NCI-H2107 treated with DMSO at 0.1 percent for 48 hours (cell line): ENCODE measurements at regions not wholly inside any gene's neighbourhood (a gene's known extent, or its start where the extent isn't known, plus 50 kb on each side); places are given as distances from the start of the nearest gene placed in this dataset.
"Not testable (repeated sequence)": the region's sequence is repeated elsewhere in the genome, so short reads cannot be mapped to it uniquely, and the experiment has no call there.

Experiments
- DNase-seq: peaks from one replicate; lab custom pipeline; 2025; ENCODE audit not compliant: unreplicated experiment; lab: John Stamatoyannopoulos, UW

GRCh38 chr9:22170556-22170955 is 161.5 kb upstream of the CDKN2B start:
- DNase-seq = no peak

DNA sequence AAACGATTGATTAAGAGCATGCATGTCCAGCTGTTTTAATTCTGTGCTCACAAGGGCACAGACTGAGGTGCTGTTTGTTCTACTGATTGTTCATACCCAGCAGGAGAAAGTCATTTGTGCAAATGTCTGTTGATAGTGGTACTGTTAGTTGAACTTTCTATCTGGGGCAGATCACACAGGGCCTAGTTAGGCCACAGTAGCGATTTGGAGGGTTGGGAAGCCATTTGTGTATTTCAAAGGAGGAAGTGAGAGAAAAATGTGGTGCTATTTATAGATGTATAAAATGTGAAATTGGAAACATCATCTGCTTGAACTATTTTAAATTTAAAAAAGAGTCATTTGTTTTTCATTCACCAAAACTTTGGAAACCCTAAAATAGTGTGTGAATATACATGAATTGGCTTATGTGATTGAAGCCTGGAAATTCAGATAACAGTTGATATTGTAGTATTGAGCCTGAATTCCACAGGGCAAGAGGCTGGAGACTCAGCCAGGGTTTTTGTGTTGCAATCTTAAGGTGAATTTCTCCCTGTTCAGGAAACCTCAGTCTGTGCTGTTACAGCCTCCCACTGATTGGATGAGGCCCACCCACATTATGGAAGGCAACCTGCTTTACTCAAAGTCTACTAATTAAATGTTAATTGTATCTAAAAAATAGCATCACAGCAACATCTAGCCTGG is 162.0 kb upstream of the CDKN2B start:
- DNase-seq = no peak

DNA sequence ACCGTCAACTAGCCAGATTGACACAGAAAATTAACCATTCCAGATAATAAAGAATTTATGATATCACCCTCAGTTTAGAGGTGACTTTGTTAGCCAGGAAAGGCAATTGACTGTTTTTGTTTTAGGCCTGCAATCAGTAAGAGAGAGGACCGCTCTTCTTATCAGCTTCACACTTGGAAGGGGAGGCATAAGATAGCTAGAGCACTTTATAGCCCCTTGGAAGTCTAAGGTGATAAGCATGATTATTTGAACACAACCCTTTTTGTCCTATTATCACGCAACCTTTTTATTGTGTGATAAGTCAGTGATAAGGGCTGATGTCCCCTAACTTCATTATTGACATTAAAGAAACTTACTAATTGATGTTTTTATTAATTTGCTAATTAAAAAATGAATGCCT is 162.6 kb upstream of the CDKN2B start:
- DNase-seq = no peak

DNA sequence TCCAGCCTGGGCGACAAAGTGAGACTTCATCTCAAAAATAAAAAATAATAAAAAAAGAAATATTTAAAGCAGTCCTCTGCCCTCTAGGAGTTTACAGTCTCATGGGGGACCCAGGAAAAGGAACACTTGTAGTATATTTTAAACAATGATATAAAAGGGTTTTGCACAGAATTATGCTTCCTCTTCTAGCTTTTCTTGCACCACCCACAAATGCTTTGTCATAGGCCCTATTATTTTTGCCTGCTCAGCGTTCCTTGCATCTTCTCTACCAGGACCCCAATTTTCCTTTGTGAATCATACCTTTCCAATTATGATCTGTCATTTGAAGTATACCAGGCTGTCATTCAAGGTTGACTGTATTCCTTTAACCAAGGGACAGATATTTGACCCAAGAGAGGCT is 164.8 kb upstream of the CDKN2B start:
- no peak for DNase-seq

DNA sequence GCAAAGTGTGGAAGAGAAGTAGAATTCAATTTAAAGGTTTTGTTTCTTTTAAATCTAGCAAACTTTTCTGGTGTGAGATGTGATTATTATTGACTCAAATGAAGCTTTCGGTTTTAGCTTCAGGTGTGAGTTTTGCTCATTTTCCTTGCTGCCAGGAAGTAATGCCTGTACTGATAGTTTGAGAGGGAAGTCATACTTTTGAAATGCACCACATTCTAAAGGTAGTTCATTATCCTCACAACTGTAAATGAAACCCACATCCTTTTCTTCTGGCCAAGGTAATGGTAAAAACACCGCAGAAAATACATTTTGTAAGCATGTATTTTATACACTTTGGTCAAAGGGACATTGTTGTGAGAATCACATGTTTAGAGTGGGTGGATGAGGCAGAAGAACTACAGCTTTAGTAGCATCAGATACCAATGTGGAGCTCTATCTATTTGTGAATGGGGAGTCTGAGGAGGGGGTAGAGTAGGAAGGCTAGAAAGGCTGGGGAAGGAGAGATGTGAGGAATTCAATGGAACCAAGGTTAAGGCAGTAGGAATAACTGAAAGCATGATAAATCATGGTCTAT is 167.0 kb upstream of the CDKN2B start:
- DNase-seq = no peak

- not testable (repeated sequence) for DNase-seq
Observed at GRCh38 chr9:22181021-22181420, 171.9 kb upstream of the CDKN2B start.

GRCh38 chr9:22189471-22189870 is 180.4 kb upstream of the CDKN2B start:
- no peak for DNase-seq

- not testable (repeated sequence) for DNase-seq
Observed at GRCh38 chr9:22197000-22197399, 187.9 kb upstream of the CDKN2B start.

DNA sequence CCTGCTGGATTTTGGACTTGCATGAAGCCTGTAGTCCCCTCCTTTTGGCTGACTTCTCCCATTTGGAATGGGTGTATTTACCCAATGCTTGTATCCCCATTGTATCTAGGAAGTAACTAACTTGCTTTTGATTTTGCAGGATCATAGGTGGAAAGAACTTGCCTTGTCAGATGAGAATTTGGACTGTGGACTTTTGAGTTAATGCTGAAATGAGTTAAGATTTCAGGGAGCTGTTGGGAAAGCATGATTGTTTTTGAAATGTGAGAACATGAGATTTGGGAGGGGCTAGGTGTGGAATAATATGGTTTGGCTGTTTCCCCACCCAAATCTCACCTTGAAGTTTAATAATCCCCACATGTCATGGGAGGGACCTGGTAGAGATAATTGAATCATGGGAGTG is 189.6 kb upstream of the CDKN2B start:
- no peak for DNase-seq

- no peak for DNase-seq
Observed at GRCh38 chr9:22201256-22201655, 192.2 kb upstream of the CDKN2B start.

DNA sequence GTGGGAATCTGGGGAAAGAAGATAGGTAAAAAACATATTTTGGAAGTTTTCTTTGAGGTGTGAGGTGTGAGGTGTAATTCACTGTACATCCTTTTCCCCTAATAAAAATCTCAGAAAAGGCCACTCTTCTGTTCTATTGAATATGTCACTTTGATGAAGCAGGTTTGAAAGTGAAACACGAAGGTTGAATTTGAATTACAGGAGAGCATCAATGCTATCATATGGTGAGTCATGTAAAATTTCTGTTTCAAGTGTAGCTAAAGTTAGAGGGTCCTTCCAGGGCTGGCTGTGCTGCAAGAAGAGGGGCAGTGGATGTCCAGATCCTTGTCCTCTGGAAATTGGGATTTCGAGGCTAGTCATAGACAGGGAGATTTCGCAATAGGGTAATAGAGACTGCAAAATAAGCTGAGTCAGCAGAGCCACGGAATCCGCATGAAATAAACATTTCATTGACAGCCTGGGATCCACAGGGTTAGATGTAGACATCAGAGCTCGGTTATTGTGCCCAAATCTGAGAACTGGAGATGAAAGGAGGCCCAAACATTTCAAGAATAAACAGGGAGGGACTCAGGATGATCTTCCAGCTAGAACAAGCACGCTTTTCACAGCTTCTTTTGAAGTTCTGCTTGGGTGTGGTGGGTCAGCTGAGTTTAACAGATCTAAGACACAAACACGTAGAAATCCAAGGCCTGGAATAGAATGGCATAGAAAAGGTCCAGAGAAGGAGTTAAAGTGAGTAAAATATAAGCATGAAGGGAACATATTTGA is 194.4 kb upstream of the CDKN2B start:
- no peak for DNase-seq

DNA sequence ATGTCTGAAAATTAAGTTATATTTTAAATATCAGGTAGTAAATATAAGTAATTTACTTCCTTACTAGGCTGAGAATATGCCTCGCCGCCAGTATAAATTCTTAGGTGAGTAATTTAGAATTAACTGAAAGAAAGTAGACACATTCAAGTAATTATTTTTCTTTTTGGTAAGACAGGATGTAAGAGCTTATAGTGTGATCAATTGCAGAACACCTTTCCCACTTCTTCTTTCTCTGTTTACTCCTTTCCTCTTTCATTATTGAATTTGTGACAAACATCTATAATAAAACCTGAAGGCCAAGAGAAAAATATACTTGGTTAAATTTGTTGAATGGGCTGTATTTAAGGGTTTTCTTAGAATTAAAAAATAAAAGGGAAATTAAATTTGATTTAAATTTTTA is 195.1 kb upstream of the CDKN2B start:
- DNase-seq = no peak

DNA sequence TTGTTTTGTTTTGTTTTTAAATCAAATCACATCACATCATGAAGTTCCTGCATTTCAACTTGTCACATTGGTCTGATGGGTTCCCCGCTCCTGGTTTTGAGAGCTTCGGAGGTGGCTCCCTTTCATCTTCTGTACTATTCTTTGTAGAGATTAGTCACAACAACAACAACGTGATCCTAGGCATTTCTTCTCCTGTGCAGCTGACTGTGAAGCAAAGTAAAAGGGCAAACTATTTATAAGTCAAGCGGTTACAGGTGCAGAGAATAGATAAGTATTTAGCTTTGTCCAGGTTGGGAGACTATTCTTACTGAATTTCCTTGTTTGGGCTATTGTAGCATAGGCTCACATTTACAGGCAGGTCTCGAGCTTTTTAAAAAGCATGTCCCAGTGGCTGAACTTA is 197.7 kb upstream of the CDKN2B start:
- peak; percentile 85 for DNase-seq

GRCh38 chr9:22208846-22209585 is 199.9 kb upstream of the CDKN2B start:
- no peak for DNase-seq

GRCh38 chr9:22210262-22210661 is 201.2 kb upstream of the CDKN2B start:
- no peak for DNase-seq

DNA sequence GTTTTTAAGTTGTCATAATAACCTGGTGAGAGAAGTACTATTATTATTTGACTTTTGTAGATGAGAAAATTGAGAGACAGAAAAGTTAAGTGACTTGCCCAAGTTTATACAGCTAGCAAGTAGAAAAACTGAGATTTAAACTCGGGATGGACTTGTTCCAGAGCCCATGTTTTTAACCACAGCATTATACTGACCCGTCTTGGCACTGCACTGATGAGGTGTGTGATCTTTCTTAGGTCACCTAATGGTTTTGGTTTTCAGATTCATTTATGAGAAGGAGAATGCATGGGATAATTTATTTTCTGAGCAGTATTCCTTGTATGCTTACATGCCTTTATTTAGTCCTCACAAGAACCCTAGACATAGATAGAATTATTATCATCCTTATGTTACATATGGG is 201.8 kb upstream of the CDKN2B start:
- DNase-seq = no peak

- no peak for DNase-seq
Observed at GRCh38 chr9:22211588-22212360, 202.7 kb upstream of the CDKN2B start.

- DNase-seq = no peak
Observed at GRCh38 chr9:22214021-22214420, 204.9 kb upstream of the CDKN2B start.

DNA sequence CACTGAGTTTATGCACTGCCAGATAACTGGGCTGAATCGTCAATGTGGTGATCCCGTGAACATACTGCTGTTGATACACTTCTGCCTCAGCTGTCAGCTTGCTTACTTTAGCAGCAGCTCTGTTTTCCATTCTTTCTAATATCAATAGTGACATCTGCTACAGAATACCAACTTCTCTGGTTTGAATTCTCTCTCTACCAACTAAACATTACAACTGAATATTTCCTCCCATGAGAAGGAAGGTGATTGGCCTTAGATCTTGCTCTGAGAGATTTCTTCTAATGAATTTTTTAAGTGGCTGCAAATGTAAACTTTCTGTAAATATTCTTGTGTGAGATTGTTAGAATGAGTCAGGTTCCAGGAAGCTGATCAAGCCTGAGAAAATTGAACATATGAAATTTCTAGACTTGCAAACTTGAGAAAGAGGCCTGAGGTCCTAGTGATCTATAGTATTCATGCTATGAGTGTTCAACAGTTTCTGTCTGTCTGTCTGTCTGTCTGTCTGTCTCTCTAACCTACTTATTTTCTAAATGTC is 205.5 kb upstream of the CDKN2B start:
- DNase-seq = no peak

DNA sequence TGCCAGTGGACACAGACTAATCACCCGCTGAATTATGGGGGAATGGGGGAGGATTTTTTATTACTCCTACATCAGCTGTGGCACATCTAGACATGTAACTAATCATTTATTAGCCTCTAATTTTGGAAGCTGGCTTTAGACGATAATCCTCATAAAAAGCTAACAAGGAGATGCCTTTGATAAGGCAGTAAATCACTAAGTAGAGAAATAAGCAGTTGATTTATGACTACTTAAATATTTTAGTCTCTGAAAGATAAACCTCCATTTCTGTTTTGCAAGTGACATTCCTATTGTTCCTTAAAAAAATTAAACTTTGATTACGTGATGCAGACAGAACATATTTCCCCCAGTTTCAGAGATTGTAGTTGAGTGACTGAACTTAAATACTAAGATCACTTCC is 206.4 kb upstream of the CDKN2B start:
- no peak for DNase-seq

GRCh38 chr9:22216730-22217172 is 207.6 kb upstream of the CDKN2B start:
- peak; percentile 91 for DNase-seq
